Endothelial cell of umbilical vein (primary cell): ENCODE measurements at regions not wholly inside any gene's neighbourhood (a gene's known extent, or its start where the extent isn't known, plus 50 kb on each side); places are given as distances from the start of the nearest gene placed in this dataset.

Source experiments
- BruUV-seq: library from RNA; stranded (reverse); fragments of 400-500 nt; replicated peaks from 2 replicates; lab custom pipeline; 2021; lab: Mats Ljungman, UMichigan
- CTCF ChIA-PET: fragments of 300-600, 350-600 bp; sonication (Branson Sonifier 250); formaldehyde crosslinking; loops from one replicate; lab custom pipeline; 2021; ENCODE audit warnings: antibody characterized with exemption, inconsistent platforms; lab: Charles Lee
- POLR2A ChIA-PET: fragments of 300-600, 350-600 bp; sonication (Branson Sonifier 250); formaldehyde crosslinking; loops from one replicate; lab custom pipeline; 2021; ENCODE audit warnings: antibody characterized with exemption, inconsistent platforms; lab: Charles Lee
- DNase-seq: peaks from one replicate; pipeline ENCODE4 v3.0.0-alpha.2; 2011; ENCODE audit warnings: low read depth, low spot score
- FAIRE-seq: peaks from 2 replicates; lab custom pipeline; 2011; peaks lifted over from hg19 to GRCh38; lab: Jason Lieb, UNC
- H2AFZ ChIP-seq: 2 replicates; pipeline ENCODE4 v1.6.0; 2012; ENCODE audit warnings: low read depth, low read length, control low read depth, inconsistent platforms
- H3K27ac ChIP-seq: 2 replicates; pipeline ENCODE4 v1.5.1; 2011; ENCODE audit warnings: low read depth, mild to moderate bottlenecking, control low read depth, low read length, moderate library complexity; ENCODE audit not compliant: insufficient read depth
- H3K27me3 ChIP-seq, 2 experiments: 2 replicates each; pipeline versions ENCODE4 v1.6.0 to v1.6.1; 2011; ENCODE audit warnings: low read length in 2 of 2, mixed read lengths in 1 of 2; ENCODE audit not compliant: control insufficient read depth in 2 of 2, insufficient read depth in 2 of 2
- H3K36me3 ChIP-seq, 2 experiments: 2 replicates in 1 of 2; 3 replicates in 1 of 2; pipeline ENCODE4 v1.5.1; 2011; ENCODE audit warnings: low read length in 2 of 2, mild to moderate bottlenecking in 1 of 2, moderate library complexity in 1 of 2; ENCODE audit not compliant: control insufficient read depth in 2 of 2, insufficient read depth in 2 of 2; ENCODE audit errors: extremely low read depth in 1 of 2
- H3K4me1 ChIP-seq: 3 replicates; pipeline ENCODE4 v1.5.1; 2011; ENCODE audit warnings: mild to moderate bottlenecking, low read length; ENCODE audit not compliant: control insufficient read depth, insufficient read depth; ENCODE audit errors: extremely low read depth
- H3K4me2 ChIP-seq: 2 replicates; pipeline ENCODE4 v1.6.1; 2011; ENCODE audit warnings: low read length, control low read depth, mixed read lengths; ENCODE audit not compliant: insufficient read depth
- H3K4me3 ChIP-seq, 3 experiments: fragments of 200-600 bp in 1 of 3; sonication (generic), shearing (Covaris generic) in 1 of 3; replicated peaks in 1 of 3; 2 replicates each; pipeline ENCODE4 v1.5.1; 2011 to 2016; ENCODE audit warnings: control low read depth in 3 of 3, low read length in 3 of 3, mild to moderate bottlenecking in 2 of 3, inconsistent platforms in 1 of 3, low read depth in 1 of 3, moderate library complexity in 1 of 3; ENCODE audit not compliant: insufficient read depth in 1 of 3
- H3K79me2 ChIP-seq: 2 replicates; pipeline ENCODE4 v1.6.0; 2012; ENCODE audit warnings: low read length, inconsistent platforms; ENCODE audit not compliant: control insufficient read depth, insufficient read depth
- H3K9ac ChIP-seq: replicated peaks from 2 replicates; pipeline ENCODE3; 2011; ENCODE audit warnings: low read length, control low read depth; ENCODE audit not compliant: insufficient read depth; ENCODE audit errors: extremely low read depth
- H3K9me1 ChIP-seq: replicated peaks from 3 replicates; pipeline ENCODE4 v1.6.0; 2011; ENCODE audit warnings: mild to moderate bottlenecking, low read length; ENCODE audit not compliant: control insufficient read depth, insufficient read depth; ENCODE audit errors: extremely low read depth
- H3K9me3 ChIP-seq: replicated peaks from 2 replicates; pipeline ENCODE4 v1.5.1; 2012; ENCODE audit warnings: low read length, inconsistent platforms; ENCODE audit not compliant: control insufficient read depth, insufficient read depth
- H4K20me1 ChIP-seq: replicated peaks from 2 replicates; pipeline ENCODE3; 2011; ENCODE audit warnings: mild to moderate bottlenecking, low read length; ENCODE audit not compliant: control insufficient read depth, insufficient read depth; ENCODE audit errors: extremely low read depth
- CTCF ChIP-seq, 2 donors: IDR thresholded peaks; 1 replicate in 1 of 2; 2 replicates in 1 of 2; pipeline ENCODE4 v1.5.1; 2011; ENCODE audit warnings: low read length in 2 of 2, mild to moderate bottlenecking in 2 of 2, moderate library complexity in 2 of 2, control low read depth in 1 of 2, inconsistent platforms in 1 of 2, low read depth in 1 of 2; ENCODE audit not compliant: insufficient read depth in 1 of 2; ENCODE audit errors: extremely low read depth in 1 of 2
- EZH2 ChIP-seq: IDR thresholded peaks from 2 replicates; pipeline ENCODE4 v1.6.1; 2012; ENCODE audit warnings: borderline replicate concordance, low read depth, mild to moderate bottlenecking, moderate library complexity, low read length, inconsistent platforms; ENCODE audit not compliant: severe bottlenecking
- FOS ChIP-seq: IDR thresholded peaks from 2 replicates; pipeline ENCODE4 v1.6.1; 2011; ENCODE audit warnings: mild to moderate bottlenecking, low read length, moderate library complexity, borderline replicate concordance; ENCODE audit not compliant: insufficient read depth
- GATA2 ChIP-seq: IDR thresholded peaks from 2 replicates; pipeline ENCODE4 v1.7.0; 2011; ENCODE audit warnings: low read depth, mild to moderate bottlenecking, moderate library complexity, mixed read lengths, low read length; ENCODE audit not compliant: insufficient read length, insufficient read depth
- JUN ChIP-seq: IDR thresholded peaks from 2 replicates; pipeline ENCODE4 v1.6.1; 2011; ENCODE audit warnings: borderline replicate concordance, low read depth; ENCODE audit not compliant: insufficient read length, insufficient read depth
- MAX ChIP-seq: IDR thresholded peaks from 2 replicates; pipeline ENCODE4 v1.6.1; 2011; ENCODE audit not compliant: insufficient read depth, insufficient read length
- MYC ChIP-seq: IDR thresholded peaks from one replicate; pipeline ENCODE4 v1.6.1; 2011; ENCODE audit warnings: mild to moderate bottlenecking, low read depth, low read length
- POLR2A ChIP-seq: IDR thresholded peaks from 2 replicates; pipeline ENCODE4 v1.6.1; 2012; ENCODE audit warnings: low read depth, mild to moderate bottlenecking, control low read depth, low read length
- POLR2AphosphoS5 ChIP-seq: IDR thresholded peaks from 2 replicates; pipeline ENCODE4 v1.6.1; 2012; ENCODE audit warnings: low read depth, mild to moderate bottlenecking, control low read depth, low read length, moderate library complexity; ENCODE audit not compliant: insufficient read depth
- dilution Hi-C: fragments of 300-500 bp; cut with MboI; formaldehyde crosslinking; loops from one replicate; pipeline ENCODE4 v1.15.0; 2019; ENCODE audit warnings: low sequenced_read_pairs; ENCODE audit not compliant: extremely low pct_ligation_motif_present
- intact Hi-C: fragments of 100-400 bp; cut with micrococcal nuclease; formaldehyde crosslinking; loops from one replicate; pipeline ENCODE4 v1.10.0; 2022

- BruUV-seq: no TSS peak
- no peaks in the 10 kb centered on the region for H4K20me1 ChIP-seq
These were observed 774.1 kb downstream of the METTL4 start for GRCh38 chr18:1797235-1797634.

GRCh38 chr18:1805521-1805920, 765.8 kb downstream of the METTL4 start:
- no peak overlapping the region for H3K4me3 ChIP-seq
- dilution Hi-C loops: no loop called here
- no peaks in the 10 kb centered on the region for H3K9me1 ChIP-seq
- intact Hi-C loops: no loop called here
- H3K27ac ChIP-seq: no peak overlapping the region
- no peak overlapping the region for H2AFZ ChIP-seq
- CTCF ChIA-PET: no interaction called here
- POLR2A ChIA-PET: no interaction called here
- DNase-seq: no peak
- no peak overlapping the region for H3K9ac ChIP-seq
- no peak for FAIRE-seq
- no TSS peak for BruUV-seq
- H3K27me3 ChIP-seq: no peaks in the 10 kb centered on the region
- no peak for TF ChIP-seq GATA2
- no peak for TF ChIP-seq FOS
- TF ChIP-seq MAX: no peak
- no peak for TF ChIP-seq JUN
- TF ChIP-seq POLR2AphosphoS5: no peak
- no peak for TF ChIP-seq EZH2
- no peak for TF ChIP-seq POLR2A
- no peak for TF ChIP-seq MYC
- TF ChIP-seq CTCF (IDR thresholded peaks at IDR 0.05; ENCODE audit: extremely low read depth in 1 of 2, insufficient read depth in 1 of 2, low read depth in 1 of 2, low read length in 2 of 2): no peak
- H3K79me2 ChIP-seq: no peaks in the 10 kb centered on the region
- H3K4me1 ChIP-seq: no peaks in the 10 kb centered on the region
- H3K36me3 ChIP-seq: no peaks in the 10 kb centered on the region
- no peak overlapping the region for H3K4me2 ChIP-seq
- H3K9me3 ChIP-seq: no peaks in the 10 kb centered on the region
- no peaks in the 10 kb centered on the region for H4K20me1 ChIP-seq

More at GRCh38 chr18:1797235-1797634, 774.1 kb downstream of the METTL4 start:
- Histone ChIP-seq H3K36me3 (no peaks in the 10 kb centered on the region), H3K9me3 (no peaks in the 10 kb centered on the region), H3K4me1 (no peaks in the 10 kb centered on the region), H2AFZ (no peak overlapping the region), H3K9ac (no peak overlapping the region), H3K27me3 (no peaks in the 10 kb centered on the region), H3K4me3 (no peak overlapping the region), H3K27ac (no peak overlapping the region), H3K9me1 (no peaks in the 10 kb centered on the region), H3K4me2 (no peak overlapping the region), H3K79me2 (no peaks in the 10 kb centered on the region)
- CTCF ChIA-PET: no interaction called here
- POLR2A ChIA-PET: no interaction called here
- dilution Hi-C loops: no loop called here
- intact Hi-C loops: no loop called here
- FAIRE-seq (no peak), DNase-seq (no peak)
- no peak for TF ChIP-seq POLR2AphosphoS5
- TF ChIP-seq GATA2: no peak
- TF ChIP-seq CTCF (IDR thresholded peaks at IDR 0.05; ENCODE audit: extremely low read depth in 1 of 2, insufficient read depth in 1 of 2, low read depth in 1 of 2, low read length in 2 of 2): no peak
